ENCODE measurements at regions not wholly inside any gene's neighbourhood (a gene's known extent, or its start where the extent isn't known, plus 50 kb on each side); places are given as distances from the start of the nearest gene placed in this dataset.

DNA sequence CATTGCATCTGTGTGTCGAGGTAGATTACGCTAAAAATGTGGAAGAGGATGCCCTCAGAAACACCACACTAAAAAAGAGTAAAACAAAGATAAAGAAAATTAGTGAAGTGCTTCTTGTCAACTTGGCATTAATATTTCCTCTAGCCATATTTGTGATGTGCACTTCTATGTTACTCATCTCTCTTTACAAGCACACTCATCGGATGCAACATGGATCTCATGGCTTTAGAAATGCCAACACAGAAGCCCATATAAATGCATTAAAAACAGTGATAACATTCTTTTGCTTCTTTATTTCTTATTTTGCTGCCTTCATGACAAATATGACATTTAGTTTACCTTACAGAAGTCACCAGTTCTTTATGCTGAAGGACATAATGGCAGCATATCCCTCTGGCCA is 79.0 kb upstream of the SCIN start:
- no peak for TF ChIP-seq CTCF (IDR thresholded peaks at IDR 0.05; ENCODE audit: insufficient read depth, low read length, poor library complexity, severe bottlenecking)
- TF ChIP-seq EZH2phosphoT487 (conservative IDR thresholded peaks at IDR 0.05; ENCODE audit: low read length) = no peak

Measured in SU-DHL-6 (cell line).